Calu3 (cell line): ENCODE measurements at regions not wholly inside any gene's neighbourhood (a gene's known extent, or its start where the extent isn't known, plus 50 kb on each side); places are given as distances from the start of the nearest gene placed in this dataset.

Experiments used
- BruUV-seq: library from RNA; stranded (reverse); fragments of 400-500 nt; replicated peaks from 2 replicates; lab custom pipeline; 2021; lab: Mats Ljungman, UMichigan
- CTCF ChIA-PET: fragments of 300-600 bp; sonication (Branson Sonifier 250); formaldehyde crosslinking; loops from one replicate; lab custom pipeline; 2022; ENCODE audit warnings: antibody characterized with exemption; lab: Charles Lee
- DNase-seq: peaks from one replicate; pipeline ENCODE4 v3.0.0; 2022
- H3K27ac Mint-ChIP-seq: one replicate; pipeline ENCODE4 v1.8.0; 2022; ENCODE audit warnings: mixed read lengths; ENCODE audit not compliant: unreplicated experiment
- H3K27me3 Mint-ChIP-seq: one replicate; pipeline ENCODE4 v1.8.0; 2022; ENCODE audit warnings: mixed read lengths; ENCODE audit not compliant: unreplicated experiment
- H3K36me3 Mint-ChIP-seq: one replicate; pipeline ENCODE4 v1.8.0; 2022; ENCODE audit warnings: mild to moderate bottlenecking, moderate library complexity, mixed read lengths; ENCODE audit not compliant: insufficient read depth, unreplicated experiment
- H3K4me1 Mint-ChIP-seq: one replicate; pipeline ENCODE4 v1.8.0; 2022; ENCODE audit warnings: mild to moderate bottlenecking, low read depth, mixed read lengths; ENCODE audit not compliant: unreplicated experiment
- H3K4me3 Mint-ChIP-seq: one replicate; pipeline ENCODE4 v1.8.0; 2022; ENCODE audit warnings: mild to moderate bottlenecking, low read depth, moderate library complexity, mixed read lengths; ENCODE audit not compliant: unreplicated experiment
- H3K9me3 Mint-ChIP-seq: one replicate; pipeline ENCODE4 v1.8.0; 2022; ENCODE audit warnings: low read depth, mixed read lengths; ENCODE audit not compliant: unreplicated experiment
- CTCF ChIP-seq: fragments of 200-600 bp; IDR thresholded peaks from one replicate; pipeline ENCODE4 v1.8.0; 2022; ENCODE audit warnings: antibody characterized with exemption; ENCODE audit not compliant: unreplicated experiment
- intact Hi-C: fragments of 100-400 bp; cut with micrococcal nuclease; formaldehyde crosslinking; loops from one replicate; pipeline ENCODE4 v1.10.0; 2022; ENCODE audit not compliant: unreplicated experiment

GRCh38 chr16:35686595-35686994, 2227.2 kb downstream of the TP53TG3F start:
- Mint-ChIP-seq H3K4me3 (no peak overlapping the region), H3K36me3 (no peaks in the 10 kb centered on the region), H3K9me3 (peaks cover 25% of the 10 kb centered on the region), H3K27ac (no peak overlapping the region), H3K4me1 (no peaks in the 10 kb centered on the region), H3K27me3 (no peaks in the 10 kb centered on the region)
- DNase-seq = no peak
- CTCF ChIA-PET = no interaction called here
- BruUV-seq = no TSS peak
- TF ChIP-seq CTCF = no peak
- intact Hi-C loops = no loop called here

- H3K27ac Mint-ChIP-seq = no peak overlapping the region
- no peaks in the 10 kb centered on the region for H3K27me3 Mint-ChIP-seq
- no peaks in the 10 kb centered on the region for H3K36me3 Mint-ChIP-seq
- peaks cover 25% of the 10 kb centered on the region for H3K9me3 Mint-ChIP-seq
- no peaks in the 10 kb centered on the region for H3K4me1 Mint-ChIP-seq
- H3K4me3 Mint-ChIP-seq = no peak overlapping the region
- no peak for DNase-seq
- BruUV-seq = no TSS peak
- CTCF ChIA-PET = no interaction called here
- intact Hi-C loops = no loop called here
- no peak for TF ChIP-seq CTCF
These were observed 2227.7 kb downstream of the TP53TG3F start for GRCh38 chr16:35687071-35687470.

DNA sequence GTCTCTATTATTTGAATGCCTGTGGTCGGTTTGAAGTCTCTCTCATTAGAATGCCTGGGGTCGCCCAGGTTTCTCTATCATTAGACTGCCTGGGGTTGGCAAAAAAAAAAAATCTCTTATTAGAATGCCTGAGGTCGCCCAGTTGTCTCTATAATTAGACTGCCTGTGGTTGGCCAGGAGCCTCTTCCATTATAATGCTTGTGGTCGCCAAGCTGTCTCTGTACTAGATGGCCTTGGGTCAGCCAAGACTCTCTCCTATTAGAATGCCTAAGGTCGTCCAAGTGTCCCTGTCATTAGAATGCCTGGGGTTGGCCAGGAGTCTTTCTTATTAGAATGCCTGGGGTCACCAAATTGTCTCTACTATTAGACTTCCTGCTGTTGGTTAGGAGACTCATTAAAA, 2228.4 kb downstream of the TP53TG3F start:
- Mint-ChIP-seq H3K27ac (no peak overlapping the region), H3K36me3 (no peaks in the 10 kb centered on the region), H3K9me3 (peaks cover 25% of the 10 kb centered on the region), H3K27me3 (no peaks in the 10 kb centered on the region), H3K4me3 (no peak overlapping the region), H3K4me1 (no peaks in the 10 kb centered on the region)
- CTCF ChIA-PET = no interaction called here
- no TSS peak for BruUV-seq
- DNase-seq = no peak
- intact Hi-C loops = no loop called here
- TF ChIP-seq CTCF = no peak

GRCh38 chr16:35689764-35690163, 2230.4 kb downstream of the TP53TG3F start:
- DNase-seq = no peak
- intact Hi-C loops = no loop called here
- BruUV-seq = no TSS peak
- Mint-ChIP-seq H3K27ac (no peak overlapping the region), H3K9me3 (peaks cover 20% of the 10 kb centered on the region), H3K4me1 (no peaks in the 10 kb centered on the region), H3K4me3 (no peak overlapping the region), H3K36me3 (no peaks in the 10 kb centered on the region), H3K27me3 (no peaks in the 10 kb centered on the region)
- CTCF ChIA-PET = no interaction called here
- no peak for TF ChIP-seq CTCF

DNA sequence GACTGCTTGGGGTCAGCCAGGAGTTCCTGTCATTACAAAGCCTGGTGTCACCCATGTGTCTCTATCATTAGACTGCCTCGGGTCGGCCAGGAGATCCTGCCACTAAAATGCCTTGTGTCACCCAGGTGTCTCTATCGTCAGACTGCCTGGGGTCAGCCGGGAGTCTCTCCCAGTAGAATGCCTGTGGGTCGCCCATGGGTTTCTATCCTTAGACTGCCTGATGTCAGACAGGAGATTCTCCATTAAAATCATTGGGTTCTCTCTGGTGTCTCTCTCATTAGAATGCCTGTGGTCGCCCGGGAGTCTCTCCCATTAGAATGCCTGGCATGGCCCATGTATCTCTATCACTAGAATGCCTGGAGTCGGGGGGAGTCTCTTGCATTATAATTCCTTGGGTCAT, 2231.0 kb downstream of the TP53TG3F start:
- TF ChIP-seq CTCF = no peak
- intact Hi-C loops = no loop called here
- BruUV-seq = no TSS peak
- Mint-ChIP-seq H3K27me3 (no peaks in the 10 kb centered on the region), H3K4me1 (no peaks in the 10 kb centered on the region), H3K36me3 (no peaks in the 10 kb centered on the region), H3K4me3 (no peak overlapping the region), H3K27ac (no peak overlapping the region), H3K9me3 (peaks cover 19% of the 10 kb centered on the region)
- CTCF ChIA-PET = no interaction called here
- DNase-seq = no peak
